ENCODE measurements at regions not wholly inside any gene's neighbourhood (a gene's known extent, or its start where the extent isn't known, plus 50 kb on each side); places are given as distances from the start of the nearest gene placed in this dataset.
"Not testable (repeated sequence)": the region's sequence is repeated elsewhere in the genome, so short reads cannot be mapped to it uniquely, and the experiment has no call there.

- no peak for DNase-seq (ENCODE audit: low read depth)
- no peak for TF ChIP-seq CTCF (IDR thresholded peaks at IDR 0.05; ENCODE audit: insufficient read depth, low read depth, low read length)
- no peak overlapping the region for H3K4me3 ChIP-seq (ENCODE audit: low read depth, low read length)
Observed at GRCh38 chr9:71515107-71515506, 253.2 kb downstream of the CEMIP2 start.

GRCh38 chr9:71514344-71514975 is 253.9 kb downstream of the CEMIP2 start:
- no peak for DNase-seq (ENCODE audit: low read depth)
- H3K4me3 ChIP-seq (ENCODE audit: low read depth, low read length): no peak overlapping the region
- no peak for TF ChIP-seq CTCF (IDR thresholded peaks at IDR 0.05; ENCODE audit: insufficient read depth, low read depth, low read length)

GRCh38 chr9:71509054-71509453 is 259.3 kb downstream of the CEMIP2 start:
- H3K4me3 ChIP-seq (ENCODE audit: low read depth, low read length): no peak overlapping the region
- no peak for TF ChIP-seq CTCF (IDR thresholded peaks at IDR 0.05; ENCODE audit: insufficient read depth, low read depth, low read length)
- DNase-seq (ENCODE audit: low read depth): no peak

GRCh38 chr9:71508141-71508540 is 260.2 kb downstream of the CEMIP2 start:
- H3K4me3 ChIP-seq (ENCODE audit: low read depth, low read length); DNase-seq (ENCODE audit: low read depth): not testable (repeated sequence)

GRCh38 chr9:71506821-71507220 is 261.5 kb downstream of the CEMIP2 start:
- H3K4me3 ChIP-seq (ENCODE audit: low read depth, low read length): no peak overlapping the region
- DNase-seq (ENCODE audit: low read depth): peak; percentile 48
- TF ChIP-seq CTCF (IDR thresholded peaks at IDR 0.05; ENCODE audit: insufficient read depth, low read depth, low read length): no peak

GRCh38 chr9:71504636-71505035 is 263.7 kb downstream of the CEMIP2 start:
- no peak for DNase-seq (ENCODE audit: low read depth)
- no peak for TF ChIP-seq CTCF (IDR thresholded peaks at IDR 0.05; ENCODE audit: insufficient read depth, low read depth, low read length)

GRCh38 chr9:71498691-71499090 is 269.6 kb downstream of the CEMIP2 start:
- no peak for DNase-seq (ENCODE audit: low read depth)
- H3K4me3 ChIP-seq (ENCODE audit: low read depth, low read length): no peak overlapping the region
- TF ChIP-seq CTCF (IDR thresholded peaks at IDR 0.05; ENCODE audit: insufficient read depth, low read depth, low read length): no peak

More at GRCh38 chr9:71504636-71505035, 263.7 kb downstream of the CEMIP2 start:
- no peak overlapping the region for H3K4me3 ChIP-seq (ENCODE audit: low read depth, low read length)
